GM19395 (cell line): ENCODE measurements at regions not wholly inside any gene's neighbourhood (a gene's known extent, or its start where the extent isn't known, plus 50 kb on each side); places are given as distances from the start of the nearest gene placed in this dataset.
"Not testable (repeated sequence)": the region's sequence is repeated elsewhere in the genome, so short reads cannot be mapped to it uniquely, and the experiment has no call there.

Source experiments
- ATAC-seq: cut with Tn5 transposase; IDR thresholded peaks from one replicate; pipeline ENCODE4 v1.9.1; 2021; ENCODE audit warnings: mild to moderate bottlenecking, moderate library complexity; ENCODE audit not compliant: unreplicated experiment

- no peak for ATAC-seq
Observed at GRCh38 chr21:20215959-20216358, 782.2 kb upstream of the NCAM2 start.

- no peak for ATAC-seq
Observed at GRCh38 chr21:20220586-20220985, 777.6 kb upstream of the NCAM2 start.

GRCh38 chr21:20221981-20222380, 776.2 kb upstream of the NCAM2 start:
- ATAC-seq = not testable (repeated sequence)

- not testable (repeated sequence) for ATAC-seq
Observed at GRCh38 chr21:20236649-20237048, 761.6 kb upstream of the NCAM2 start.

GRCh38 chr21:20249401-20249800, 748.8 kb upstream of the NCAM2 start:
- no peak for ATAC-seq

- no peak for ATAC-seq
Observed at GRCh38 chr21:20250337-20250736, 747.9 kb upstream of the NCAM2 start.

- ATAC-seq = no peak
Observed at GRCh38 chr21:20253261-20253660, 744.9 kb upstream of the NCAM2 start.

GRCh38 chr21:20254964-20255363, 743.2 kb upstream of the NCAM2 start:
- ATAC-seq = no peak

GRCh38 chr21:20257052-20257740, 741.0 kb upstream of the NCAM2 start:
- ATAC-seq = no peak

GRCh38 chr21:20258542-20258941, 739.7 kb upstream of the NCAM2 start:
- no peak for ATAC-seq

GRCh38 chr21:20259031-20259867, 739.0 kb upstream of the NCAM2 start:
- ATAC-seq = no peak

- ATAC-seq = no peak
Observed at GRCh38 chr21:20260124-20260523, 738.1 kb upstream of the NCAM2 start.

GRCh38 chr21:20261364-20261763, 736.8 kb upstream of the NCAM2 start:
- ATAC-seq = no peak

GRCh38 chr21:20265707-20266440, 732.3 kb upstream of the NCAM2 start:
- no peak for ATAC-seq

GRCh38 chr21:20266441-20266710, 731.8 kb upstream of the NCAM2 start:
- ATAC-seq = no peak

GRCh38 chr21:20270365-20271055, 727.7 kb upstream of the NCAM2 start:
- no peak for ATAC-seq

- no peak for ATAC-seq
Observed at GRCh38 chr21:20272791-20273362, 725.3 kb upstream of the NCAM2 start.

GRCh38 chr21:20276377-20276776, 721.8 kb upstream of the NCAM2 start:
- no peak for ATAC-seq

- no peak for ATAC-seq
Observed at GRCh38 chr21:20276954-20277353, 721.3 kb upstream of the NCAM2 start.

GRCh38 chr21:20283836-20284235, 714.4 kb upstream of the NCAM2 start:
- ATAC-seq = no peak

- no peak for ATAC-seq
Observed at GRCh38 chr21:20292280-20292679, 705.9 kb upstream of the NCAM2 start.
